IMR-90 (cell line): ENCODE measurements at regions not wholly inside any gene's neighbourhood (a gene's known extent, or its start where the extent isn't known, plus 50 kb on each side); places are given as distances from the start of the nearest gene placed in this dataset.

Source experiments
- ATAC-seq: fragments of 200-7000 bp; cut with Tn5 transposase; 2 replicates; pipeline ENCODE4 v1.9.1; 2020; ENCODE audit warnings: low read depth, mild to moderate bottlenecking, moderate library complexity
- BruUV-seq: library from RNA; stranded (reverse); fragments of 400-500 nt; replicated peaks from 2 replicates; lab custom pipeline; 2021; lab: Mats Ljungman, UMichigan
- CTCF ChIA-PET: fragments of 300-600 bp; formaldehyde crosslinking; extraction: SDS; loops from one replicate; lab custom pipeline; 2021; ENCODE audit warnings: antibody characterized with exemption; lab: Yijun Ruan, JAX
- POLR2A ChIA-PET: fragments of 300-600 bp; sonication (Branson Sonifier 250); formaldehyde crosslinking; loops from one replicate; lab custom pipeline; 2022; ENCODE audit warnings: antibody characterized with exemption; ENCODE audit not compliant: unreplicated experiment; lab: Charles Lee
- DNase-seq: peaks from one replicate; pipeline ENCODE4 v3.0.0; 2013
- H2AFZ ChIP-seq: replicated peaks from 2 replicates; pipeline ENCODE3; 2013; ENCODE audit warnings: low read length, mild to moderate bottlenecking; ENCODE audit not compliant: poor library complexity
- H2AK5ac ChIP-seq: 2 replicates; pipeline ENCODE4 v1.6.1; 2013; ENCODE audit warnings: low read depth, low read length, inconsistent platforms
- H2AK9ac ChIP-seq: replicated peaks from 2 replicates; pipeline ENCODE3; 2013; ENCODE audit warnings: mild to moderate bottlenecking, low read depth, low read length, moderate library complexity; ENCODE audit not compliant: poor library complexity
- H2BK120ac ChIP-seq: 2 replicates; pipeline ENCODE4 v1.6.1; 2013; ENCODE audit warnings: low read depth, low read length, inconsistent platforms
- H2BK15ac ChIP-seq: 3 replicates; pipeline ENCODE4 v1.6.1; 2013; ENCODE audit warnings: low read depth, low read length, inconsistent platforms
- H2BK20ac ChIP-seq: 2 replicates; pipeline ENCODE4 v1.6.1; 2013; ENCODE audit warnings: low read depth, mild to moderate bottlenecking, inconsistent platforms, low read length, moderate library complexity
- H2BK5ac ChIP-seq: 2 replicates; pipeline ENCODE4 v1.6.1; 2013; ENCODE audit warnings: mild to moderate bottlenecking, low read depth, low read length, inconsistent platforms; ENCODE audit not compliant: poor library complexity, severe bottlenecking
- H3K14ac ChIP-seq: replicated peaks from 2 replicates; pipeline ENCODE4 v1.6.1; 2013; ENCODE audit warnings: low read depth, low read length, inconsistent platforms
- H3K18ac ChIP-seq: 2 replicates; pipeline ENCODE4 v1.6.1; 2013; ENCODE audit warnings: low read depth, low read length, control low read depth
- H3K23ac ChIP-seq: 2 replicates; pipeline ENCODE4 v1.6.1; 2013; ENCODE audit warnings: low read depth, low read length, inconsistent platforms
- H3K27ac ChIP-seq: 2 replicates; pipeline ENCODE4 v1.5.1; 2013; ENCODE audit warnings: mild to moderate bottlenecking, control low read depth, low read length; ENCODE audit not compliant: insufficient read depth
- H3K27me3 ChIP-seq: 2 replicates; pipeline ENCODE4 v1.6.1; 2013; ENCODE audit warnings: low read length; ENCODE audit not compliant: control insufficient read depth, insufficient read depth
- H3K36me3 ChIP-seq: 2 replicates; pipeline ENCODE4 v1.6.1; 2013; ENCODE audit warnings: low read length, mixed read lengths; ENCODE audit not compliant: control insufficient read depth, insufficient read depth
- H3K4ac ChIP-seq: 2 replicates; pipeline ENCODE4 v1.6.1; 2013; ENCODE audit warnings: low read depth, low read length, inconsistent platforms
- H3K4me1 ChIP-seq: 2 replicates; pipeline ENCODE4 v1.6.1; 2013; ENCODE audit warnings: low read length, mixed read lengths; ENCODE audit not compliant: control insufficient read depth, insufficient read depth
- H3K4me2 ChIP-seq: 2 replicates; pipeline ENCODE4 v1.6.1; 2013; ENCODE audit warnings: low read depth, mild to moderate bottlenecking, control low read depth, low read length, moderate library complexity
- H3K4me3 ChIP-seq: 2 replicates; pipeline ENCODE4 v1.5.1; 2013; ENCODE audit warnings: low read depth, mild to moderate bottlenecking, control low read depth, low read length, moderate library complexity; ENCODE audit not compliant: insufficient read depth
- H3K56ac ChIP-seq: 2 replicates; pipeline ENCODE4 v1.6.1; 2013; ENCODE audit warnings: low read length, inconsistent platforms; ENCODE audit not compliant: insufficient read depth; ENCODE audit errors: extremely low read depth
- H3K79me1 ChIP-seq, 2 experiments: 2 replicates each; pipeline ENCODE4 v1.6.1; 2013; ENCODE audit warnings: low read length in 2 of 2, inconsistent platforms in 1 of 2, low read depth in 1 of 2
- H3K9ac ChIP-seq: 2 replicates; pipeline ENCODE4 v1.6.1; 2013; ENCODE audit warnings: low read depth, low read length, control low read depth
- H3K9me1 ChIP-seq: 2 replicates; pipeline ENCODE4 v1.6.1; 2013; ENCODE audit warnings: low read length, inconsistent platforms; ENCODE audit not compliant: insufficient read depth
- H3K9me3 ChIP-seq: 2 replicates; pipeline ENCODE4 v1.6.1; 2013; ENCODE audit warnings: low read length; ENCODE audit not compliant: control insufficient read depth, insufficient read depth
- H4K20me1 ChIP-seq: 2 replicates; pipeline ENCODE4 v1.6.1; 2013; ENCODE audit warnings: low read length, inconsistent platforms; ENCODE audit not compliant: insufficient read depth
- H4K5ac ChIP-seq: 2 replicates; pipeline ENCODE4 v1.6.1; 2013; ENCODE audit warnings: mild to moderate bottlenecking, low read depth, low read length, control low read depth
- H4K8ac ChIP-seq, 2 experiments: 2 replicates each; pipeline ENCODE4 v1.6.1; 2013; ENCODE audit warnings: low read depth in 2 of 2, low read length in 2 of 2, control low read depth in 1 of 2, inconsistent platforms in 1 of 2
- H4K91ac ChIP-seq: 2 replicates; pipeline ENCODE4 v1.6.1; 2013; ENCODE audit warnings: low read depth, low read length, inconsistent platforms; ENCODE audit not compliant: insufficient read depth
- RAD21 ChIP-seq: IDR thresholded peaks from 2 replicates; pipeline ENCODE4 v1.6.1; 2012; ENCODE audit warnings: low read length, improper control_type of control experiment
- WGBS, 2 experiments: methylation state at CpG; one replicate each; pipeline versions ENCODE4 v1.1.5 to v1.1.7; 2013; ENCODE audit warnings: missing lambda C conversion rate in 2 of 2; ENCODE audit not compliant: insufficient read length in 1 of 2; ENCODE audit errors: extremely low coverage in 2 of 2; 5-methylcytosine and 5-hydroxymethylcytosine counted together
- dilution Hi-C: fragments of 300-500 bp; cut with HindIII; formaldehyde crosslinking; loops from one replicate; pipeline ENCODE4 v1.14.3; 2018; ENCODE audit warnings: low sequenced_read_pairs; ENCODE audit not compliant: unreplicated experiment
- in situ Hi-C: fragments of 300-500 bp; cut with MboI; formaldehyde crosslinking; loops from 3 replicates; pipeline ENCODE4 v1.14.3; 2019; ENCODE audit warnings: low sequenced_read_pairs, inconsistent platforms, mixed read lengths
- intact Hi-C: fragments of 100-400 bp; cut with micrococcal nuclease; formaldehyde crosslinking; loops from 2 replicates; pipeline ENCODE4 v1.10.0; 2022
- TF ChIP-seq, protein P1 (sequence below): fragments of 150-350 bp; IDR thresholded peaks from 2 replicates; pipeline ENCODE4 v1.6.1; 2017; ENCODE audit warnings: mild to moderate bottlenecking, antibody characterized with exemption, low read length, low read depth

DNA sequence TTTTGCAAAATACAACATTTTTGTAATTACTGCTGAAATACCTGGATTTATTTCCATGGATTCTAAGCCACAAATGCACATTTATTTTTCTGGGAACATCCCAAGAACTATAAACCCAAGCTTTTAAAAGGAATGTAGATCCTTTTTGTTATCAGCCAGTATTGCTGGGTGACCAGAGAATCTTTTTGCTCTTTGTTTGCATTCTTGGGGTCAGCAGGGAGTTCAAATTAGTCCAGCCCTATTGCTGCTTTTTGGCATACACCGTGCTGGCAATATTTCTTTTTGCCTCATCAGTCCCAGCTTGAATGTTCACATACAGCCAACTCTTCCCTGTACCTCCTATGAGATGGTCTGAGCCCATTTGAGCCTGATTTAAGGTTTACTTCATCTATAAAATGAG is 155.2 kb upstream of the CNR1 start:
- no peaks in the 10 kb centered on the region for H4K20me1 ChIP-seq
- H2BK15ac ChIP-seq, result no peak overlapping the region
- H3K27me3 ChIP-seq, result no peaks in the 10 kb centered on the region
- H4K91ac ChIP-seq, result no peak overlapping the region
- no peak for TF ChIP-seq RAD21
- TF ChIP-seq, protein P1, sequence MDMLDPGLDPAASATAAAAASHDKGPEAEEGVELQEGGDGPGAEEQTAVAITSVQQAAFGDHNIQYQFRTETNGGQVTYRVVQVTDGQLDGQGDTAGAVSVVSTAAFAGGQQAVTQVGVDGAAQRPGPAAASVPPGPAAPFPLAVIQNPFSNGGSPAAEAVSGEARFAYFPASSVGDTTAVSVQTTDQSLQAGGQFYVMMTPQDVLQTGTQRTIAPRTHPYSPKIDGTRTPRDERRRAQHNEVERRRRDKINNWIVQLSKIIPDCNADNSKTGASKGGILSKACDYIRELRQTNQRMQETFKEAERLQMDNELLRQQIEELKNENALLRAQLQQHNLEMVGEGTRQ, result no peak
- H3K36me3 ChIP-seq, result no peaks in the 10 kb centered on the region
- no peak overlapping the region for H3K56ac ChIP-seq
- H3K9ac ChIP-seq, result no peak overlapping the region
- ATAC-seq, result no peak
- 13% methylated on average over 1 of the region's 1 CpG; no CpG with 5 or more reads in 1 of the 2 experiments for WGBS, 2 experiments
- no peak overlapping the region for H3K14ac ChIP-seq
- ChIA-PET POLR2A (no interaction called here), CTCF (no interaction called here)
- no peak overlapping the region for H2BK20ac ChIP-seq
- H2BK5ac ChIP-seq, result no peak overlapping the region
- H2AK9ac ChIP-seq, result no peak overlapping the region
- H2AK5ac ChIP-seq, result no peak overlapping the region
- BruUV-seq, result no TSS peak
- no peak overlapping the region for H3K27ac ChIP-seq
- no peaks in the 10 kb centered on the region for H3K4me1 ChIP-seq
- H3K18ac ChIP-seq, result no peak overlapping the region
- no peak overlapping the region for H2BK120ac ChIP-seq
- intact Hi-C loops (no loop called here), dilution Hi-C loops (no loop called here), in situ Hi-C loops (no loop called here)
- H3K9me3 ChIP-seq, result no peaks in the 10 kb centered on the region; the same call in 1 of the 2 replicates
- DNase-seq, result no peak
- H3K4me2 ChIP-seq, result no peak overlapping the region
- H3K4me3 ChIP-seq, result no peak overlapping the region
- no peak overlapping the region for H4K8ac ChIP-seq
- H3K9me1 ChIP-seq, result no peaks in the 10 kb centered on the region
- no peak overlapping the region for H3K23ac ChIP-seq
- no peak overlapping the region for H4K5ac ChIP-seq
- H3K4ac ChIP-seq, result no peak overlapping the region
- H3K79me1 ChIP-seq, result no peaks in the 10 kb centered on the region
- no peak overlapping the region for H2AFZ ChIP-seq
